CD4-positive, alpha-beta T cell treated with Interleukin-21 for 1 hour (primary cell): ENCODE measurements at regions not wholly inside any gene's neighbourhood (a gene's known extent, or its start where the extent isn't known, plus 50 kb on each side); places are given as distances from the start of the nearest gene placed in this dataset.

Experiments used
- DNase-seq: peaks from one replicate; pipeline ENCODE4 v3.0.0-alpha.2; 2020

GRCh38 chr6:122524056-122524455 lies 52.4 kb upstream of the SERINC1 start:
- no peak for DNase-seq

DNA sequence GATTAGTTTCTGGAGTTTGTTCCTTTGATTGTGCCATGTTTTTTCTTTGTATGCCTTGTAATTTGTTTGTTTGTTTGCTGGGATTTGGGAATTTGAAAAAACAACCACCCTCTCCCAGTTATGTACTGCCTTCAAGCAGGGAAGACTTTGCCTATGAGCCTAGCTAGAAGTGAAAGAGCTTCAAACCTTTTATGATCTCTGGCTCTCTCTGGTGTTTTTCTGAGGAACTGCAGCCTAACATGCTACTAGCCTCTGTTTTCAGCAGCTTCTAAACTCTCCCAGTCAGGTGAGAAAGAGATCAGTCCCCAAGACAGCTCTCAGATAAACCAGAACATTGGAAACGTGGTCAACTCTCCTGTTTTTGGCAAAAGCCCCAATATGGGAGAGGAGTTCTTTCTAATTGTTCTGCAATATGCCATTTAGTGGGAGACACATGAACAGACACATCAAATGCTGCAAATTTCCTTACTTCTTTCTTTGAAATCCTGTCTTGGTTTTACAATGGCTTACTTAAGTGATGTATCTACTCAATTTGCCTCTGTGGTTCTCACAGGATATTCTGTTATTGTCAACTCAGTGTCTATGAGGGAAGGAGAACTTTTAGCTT lies 58.9 kb upstream of the SERINC1 start:
- peak; percentile 75 for DNase-seq

DNA sequence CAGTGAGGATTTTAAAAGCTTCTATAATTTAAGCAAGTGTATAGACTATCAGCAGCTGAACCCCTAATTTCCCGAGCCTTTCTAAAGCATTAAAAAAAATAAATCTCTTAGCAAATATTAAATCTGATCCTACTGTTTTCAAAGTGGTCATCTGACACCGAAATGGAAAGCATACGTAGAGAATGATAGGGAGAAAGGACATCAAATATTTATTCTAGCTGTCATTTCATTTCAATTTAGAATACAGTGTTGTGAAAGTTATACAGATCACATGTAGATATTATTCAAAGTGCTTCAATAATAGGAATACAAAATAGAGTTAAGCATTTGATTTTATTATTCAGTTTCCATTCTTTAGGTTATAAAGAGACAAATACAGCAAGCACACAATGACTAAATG lies 61.9 kb upstream of the PKIB start:
- no peak for DNase-seq

- no peak for DNase-seq
These were observed 61.4 kb upstream of the PKIB start for GRCh38 chr6:122548820-122549219.

- DNase-seq: no peak
These were observed 56.5 kb upstream of the PKIB start for GRCh38 chr6:122553697-122554096.

GRCh38 chr6:122555561-122555960 lies 54.6 kb upstream of the PKIB start:
- DNase-seq: no peak

DNA sequence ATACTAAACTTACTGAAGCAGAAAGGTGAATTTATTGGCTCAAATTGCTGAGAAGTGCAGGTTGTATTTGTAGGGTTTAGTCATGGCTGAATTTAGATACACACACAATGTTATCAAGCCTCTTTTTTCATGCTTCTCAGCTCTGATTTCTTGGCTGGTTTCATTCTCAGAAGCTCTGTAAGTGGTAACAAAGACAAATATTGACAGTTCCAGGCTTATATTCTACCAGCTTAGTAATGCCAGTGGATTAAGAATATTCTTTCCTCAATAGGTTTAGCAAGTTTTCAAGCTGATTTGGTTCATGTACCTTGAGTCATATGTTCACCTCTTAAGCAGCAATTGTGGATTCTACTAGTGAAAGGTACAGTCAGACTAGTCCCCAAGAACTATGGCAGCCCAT lies 52.1 kb upstream of the PKIB start:
- DNase-seq: no peak
